Body of pancreas (tissue), 4 donors: ENCODE measurements at regions not wholly inside any gene's neighbourhood (a gene's known extent, or its start where the extent isn't known, plus 50 kb on each side); places are given as distances from the start of the nearest gene placed in this dataset.

Experiments used
- POLR2A ChIP-seq, 3 donors: fragments of 450-650 bp; IDR thresholded peaks; one replicate each; pipeline ENCODE4 v1.6.1; 2016; ENCODE audit warnings: antibody characterized with exemption in 3 of 3, mild to moderate bottlenecking in 2 of 3
- TF ChIP-seq, protein P1 (sequence below), 7 experiments: fragments of 450-650 bp in 4 of 7; fragments of 200-600 bp in 3 of 7; sonication (generic) in 3 of 7; IDR thresholded peaks; one replicate each; pipeline ENCODE4 v1.5.1; 2016 to 2019; ENCODE audit warnings: antibody characterized with exemption in 7 of 7

DNA sequence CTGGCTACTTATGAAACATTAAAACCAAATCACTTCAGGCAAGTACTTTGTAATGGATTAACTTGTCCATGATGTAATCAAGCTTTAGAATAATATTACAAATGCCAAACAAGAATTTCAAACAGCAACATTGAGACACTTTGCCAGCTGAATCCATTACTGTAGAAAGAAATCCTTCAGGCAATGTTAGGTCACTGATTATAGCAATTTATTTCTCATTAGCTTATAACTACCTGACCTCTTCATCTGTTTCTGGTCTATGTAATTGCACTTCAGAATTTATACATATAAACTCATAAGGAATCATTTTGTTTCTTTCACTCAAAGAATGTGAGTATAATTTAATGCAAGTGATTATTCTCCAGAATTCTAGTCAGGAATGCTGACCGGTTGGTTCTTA is 692.6 kb upstream of the TMEFF2 start:
- TF ChIP-seq, protein P1, sequence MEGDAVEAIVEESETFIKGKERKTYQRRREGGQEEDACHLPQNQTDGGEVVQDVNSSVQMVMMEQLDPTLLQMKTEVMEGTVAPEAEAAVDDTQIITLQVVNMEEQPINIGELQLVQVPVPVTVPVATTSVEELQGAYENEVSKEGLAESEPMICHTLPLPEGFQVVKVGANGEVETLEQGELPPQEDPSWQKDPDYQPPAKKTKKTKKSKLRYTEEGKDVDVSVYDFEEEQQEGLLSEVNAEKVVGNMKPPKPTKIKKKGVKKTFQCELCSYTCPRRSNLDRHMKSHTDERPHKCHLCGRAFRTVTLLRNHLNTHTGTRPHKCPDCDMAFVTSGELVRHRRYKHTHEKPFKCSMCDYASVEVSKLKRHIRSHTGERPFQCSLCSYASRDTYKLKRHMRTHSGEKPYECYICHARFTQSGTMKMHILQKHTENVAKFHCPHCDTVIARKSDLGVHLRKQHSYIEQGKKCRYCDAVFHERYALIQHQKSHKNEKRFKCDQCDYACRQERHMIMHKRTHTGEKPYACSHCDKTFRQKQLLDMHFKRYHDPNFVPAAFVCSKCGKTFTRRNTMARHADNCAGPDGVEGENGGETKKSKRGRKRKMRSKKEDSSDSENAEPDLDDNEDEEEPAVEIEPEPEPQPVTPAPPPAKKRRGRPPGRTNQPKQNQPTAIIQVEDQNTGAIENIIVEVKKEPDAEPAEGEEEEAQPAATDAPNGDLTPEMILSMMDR (IDR thresholded peaks at IDR 0.05): no peak
- TF ChIP-seq POLR2A (IDR thresholded peaks at IDR 0.05): no peak
